ENCODE measurements at regions not wholly inside any gene's neighbourhood (a gene's known extent, or its start where the extent isn't known, plus 50 kb on each side); places are given as distances from the start of the nearest gene placed in this dataset.
"Not testable (repeated sequence)": the region's sequence is repeated elsewhere in the genome, so short reads cannot be mapped to it uniquely, and the experiment has no call there.

DNA sequence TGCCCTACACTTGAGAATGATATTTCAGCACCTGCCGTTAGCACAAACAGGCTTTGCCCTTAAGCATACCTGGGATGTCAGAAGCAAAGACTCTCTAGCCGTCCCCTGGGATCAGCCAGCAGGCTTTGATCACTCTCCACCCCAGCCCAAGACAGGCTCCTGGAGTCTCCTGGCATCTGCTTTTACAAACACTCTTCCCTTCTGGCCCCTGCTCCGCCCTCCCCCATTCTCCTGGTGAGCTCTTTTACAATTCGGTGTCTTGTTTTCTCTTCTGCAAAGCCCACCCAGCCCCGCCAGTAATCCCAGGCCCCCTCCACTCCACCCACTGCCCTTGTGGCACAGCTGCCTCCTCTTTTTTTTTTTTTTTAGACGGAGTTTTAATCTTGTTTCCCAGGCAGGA lies 50.4 kb downstream of the KATNIP start:
- H3K27me3 ChIP-seq (ENCODE audit: low read depth), result no peaks in the 10 kb centered on the region
- intact Hi-C loops (cut with DNase I), result no loop called here
- H3K4me1 ChIP-seq, result no peaks in the 10 kb centered on the region
- no peak for DNase-seq
- no peak overlapping the region for H3K4me3 ChIP-seq
- ATAC-seq, result no peak
- no peaks in the 10 kb centered on the region for H3K9me3 ChIP-seq
- no peak overlapping the region for H3K27ac ChIP-seq
- no peaks in the 10 kb centered on the region for H3K36me3 ChIP-seq
- TF ChIP-seq, protein P1, sequence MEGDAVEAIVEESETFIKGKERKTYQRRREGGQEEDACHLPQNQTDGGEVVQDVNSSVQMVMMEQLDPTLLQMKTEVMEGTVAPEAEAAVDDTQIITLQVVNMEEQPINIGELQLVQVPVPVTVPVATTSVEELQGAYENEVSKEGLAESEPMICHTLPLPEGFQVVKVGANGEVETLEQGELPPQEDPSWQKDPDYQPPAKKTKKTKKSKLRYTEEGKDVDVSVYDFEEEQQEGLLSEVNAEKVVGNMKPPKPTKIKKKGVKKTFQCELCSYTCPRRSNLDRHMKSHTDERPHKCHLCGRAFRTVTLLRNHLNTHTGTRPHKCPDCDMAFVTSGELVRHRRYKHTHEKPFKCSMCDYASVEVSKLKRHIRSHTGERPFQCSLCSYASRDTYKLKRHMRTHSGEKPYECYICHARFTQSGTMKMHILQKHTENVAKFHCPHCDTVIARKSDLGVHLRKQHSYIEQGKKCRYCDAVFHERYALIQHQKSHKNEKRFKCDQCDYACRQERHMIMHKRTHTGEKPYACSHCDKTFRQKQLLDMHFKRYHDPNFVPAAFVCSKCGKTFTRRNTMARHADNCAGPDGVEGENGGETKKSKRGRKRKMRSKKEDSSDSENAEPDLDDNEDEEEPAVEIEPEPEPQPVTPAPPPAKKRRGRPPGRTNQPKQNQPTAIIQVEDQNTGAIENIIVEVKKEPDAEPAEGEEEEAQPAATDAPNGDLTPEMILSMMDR (IDR thresholded peaks at IDR 0.05), result no peak

DNA sequence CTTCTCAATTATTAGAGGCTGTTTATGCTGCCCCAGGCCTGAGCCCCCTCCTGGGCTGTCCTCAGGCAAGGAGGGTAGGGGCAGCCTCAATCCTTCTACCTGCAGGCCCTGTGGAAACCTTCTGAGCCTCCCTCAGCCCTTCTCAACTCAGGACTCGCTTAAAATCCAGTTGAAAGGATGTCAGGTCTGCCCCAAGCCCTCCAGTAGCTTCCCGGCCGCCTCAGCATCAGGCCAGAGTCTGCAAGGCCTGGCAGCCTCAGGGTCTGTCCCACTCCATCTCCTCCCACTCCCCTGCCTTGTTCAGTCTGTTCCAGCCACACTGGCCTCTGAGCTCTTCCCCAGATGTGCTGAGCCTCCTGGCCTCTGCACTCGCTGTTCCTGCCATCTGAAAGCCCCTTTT lies 52.2 kb downstream of the KATNIP start:
- Histone ChIP-seq H3K9me3 (no peaks in the 10 kb centered on the region), H3K27ac (no peak overlapping the region), H3K4me1 (no peaks in the 10 kb centered on the region), H3K36me3 (no peaks in the 10 kb centered on the region), H3K4me3 (no peak overlapping the region), H3K27me3 (ENCODE audit: low read depth) (no peaks in the 10 kb centered on the region)
- ATAC-seq (no peak), DNase-seq (no peak)
- TF ChIP-seq, protein P1 (IDR thresholded peaks at IDR 0.05), result no peak
- intact Hi-C loops (cut with DNase I), result no loop called here

DNA sequence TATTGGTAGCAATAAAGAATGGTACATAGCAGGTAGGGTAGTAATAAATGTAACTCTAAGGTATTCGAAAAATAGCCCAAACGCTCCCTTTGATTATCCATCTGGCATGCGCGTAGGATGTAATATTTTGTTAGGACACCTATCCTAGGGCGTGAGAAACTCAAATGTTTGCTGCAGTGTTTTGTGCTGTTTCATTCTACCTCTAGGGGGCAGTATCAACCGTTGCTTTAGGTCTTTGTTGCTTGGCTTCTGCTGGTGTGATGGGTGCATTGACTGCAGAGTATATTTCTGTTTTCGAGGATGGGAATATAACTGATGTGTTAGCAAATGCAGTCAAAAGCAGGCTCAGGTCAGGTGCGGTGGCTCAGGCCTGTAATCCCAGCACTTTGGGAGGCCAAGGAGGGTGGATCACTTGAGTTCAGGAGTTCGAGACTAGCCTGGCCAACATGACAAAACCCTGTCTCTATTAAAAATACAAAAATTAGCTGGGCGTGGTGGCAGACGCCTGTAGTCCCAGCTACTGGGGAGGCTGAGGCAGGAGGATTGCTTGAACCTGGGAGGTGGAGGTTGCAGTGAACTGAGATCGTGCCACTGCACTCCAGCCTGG lies 55.7 kb downstream of the KATNIP start:
- H3K27ac ChIP-seq; ATAC-seq; H3K4me1 ChIP-seq; H3K9me3 ChIP-seq; intact Hi-C loops (cut with DNase I); H3K36me3 ChIP-seq; H3K27me3 ChIP-seq (ENCODE audit: low read depth); DNase-seq; H3K4me3 ChIP-seq: not testable (repeated sequence)
- TF ChIP-seq, protein P1 (IDR thresholded peaks at IDR 0.05), result peak; percentile 58

DNA sequence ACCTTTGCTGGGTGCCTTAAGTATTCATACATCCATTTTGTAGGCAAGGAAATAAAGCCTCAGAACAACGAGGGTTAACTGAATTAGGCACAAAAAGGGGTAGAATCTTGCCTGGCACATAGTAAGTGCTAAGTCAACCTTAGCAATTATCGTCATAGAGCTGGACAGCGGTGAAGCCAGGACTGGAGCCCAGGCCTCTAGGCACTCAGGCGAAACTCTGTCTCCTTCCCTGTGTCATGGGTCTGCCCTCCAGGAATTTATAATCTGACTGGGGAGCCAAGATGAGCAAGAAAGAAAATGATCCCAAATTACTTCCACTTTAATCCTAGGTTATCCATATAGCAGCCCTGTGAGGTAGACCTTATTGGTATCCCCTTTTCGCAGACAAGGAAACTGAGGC lies 61.4 kb downstream of the KATNIP start:
- H3K27ac ChIP-seq, result no peak overlapping the region
- DNase-seq (no peak), ATAC-seq (no peak)
- H3K4me3 ChIP-seq, result no peak overlapping the region
- peaks cover 3% of the 10 kb centered on the region for H3K36me3 ChIP-seq
- intact Hi-C loops (cut with DNase I), result no loop called here
- H3K9me3 ChIP-seq, result no peaks in the 10 kb centered on the region
- TF ChIP-seq, protein P1 (IDR thresholded peaks at IDR 0.05), result no peak
- H3K4me1 ChIP-seq, result no peaks in the 10 kb centered on the region
- no peaks in the 10 kb centered on the region for H3K27me3 ChIP-seq (ENCODE audit: low read depth)

DNA sequence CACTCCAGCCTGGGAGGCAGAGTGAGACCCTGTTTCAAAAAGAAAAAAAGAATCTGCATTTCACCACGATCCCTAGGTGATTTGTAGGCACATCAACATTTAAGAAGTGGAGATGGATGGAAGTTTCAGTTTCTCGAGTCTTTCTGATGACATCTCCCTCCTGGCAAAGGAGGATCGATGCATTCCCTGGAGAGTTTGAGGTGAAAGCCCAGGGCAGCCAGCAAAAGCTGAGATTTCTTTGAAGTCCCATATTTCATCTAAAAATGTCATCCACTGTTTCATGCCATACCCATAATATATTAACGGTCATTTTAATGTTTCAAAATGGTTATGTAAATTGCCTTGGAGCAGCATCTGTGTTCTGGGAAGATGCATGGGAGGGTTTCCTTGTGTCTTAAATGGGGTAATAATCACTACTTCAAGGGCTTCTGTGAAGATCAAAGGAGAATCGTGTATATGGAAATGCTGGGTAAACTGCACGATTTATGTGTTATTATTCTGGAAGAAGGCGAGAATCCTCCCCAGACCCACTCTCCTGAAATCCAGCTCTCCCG lies 63.4 kb downstream of the KATNIP start:
- TF ChIP-seq, protein P1 (IDR thresholded peaks at IDR 0.05), result no peak
- H3K27me3 ChIP-seq (ENCODE audit: low read depth), result no peaks in the 10 kb centered on the region
- H3K36me3 ChIP-seq, result peaks cover 3% of the 10 kb centered on the region
- no peak overlapping the region for H3K27ac ChIP-seq
- intact Hi-C loops (cut with DNase I), result no loop called here
- ATAC-seq (no peak), DNase-seq (no peak)
- no peaks in the 10 kb centered on the region for H3K4me1 ChIP-seq
- H3K4me3 ChIP-seq, result no peak overlapping the region
- H3K9me3 ChIP-seq, result no peaks in the 10 kb centered on the region

Measured in lower lobe of right lung (tissue), 2 donors.